ENCODE measurements at regions not wholly inside any gene's neighbourhood (a gene's known extent, or its start where the extent isn't known, plus 50 kb on each side); places are given as distances from the start of the nearest gene placed in this dataset.
"Not testable (repeated sequence)": the region's sequence is repeated elsewhere in the genome, so short reads cannot be mapped to it uniquely, and the experiment has no call there.

DNA sequence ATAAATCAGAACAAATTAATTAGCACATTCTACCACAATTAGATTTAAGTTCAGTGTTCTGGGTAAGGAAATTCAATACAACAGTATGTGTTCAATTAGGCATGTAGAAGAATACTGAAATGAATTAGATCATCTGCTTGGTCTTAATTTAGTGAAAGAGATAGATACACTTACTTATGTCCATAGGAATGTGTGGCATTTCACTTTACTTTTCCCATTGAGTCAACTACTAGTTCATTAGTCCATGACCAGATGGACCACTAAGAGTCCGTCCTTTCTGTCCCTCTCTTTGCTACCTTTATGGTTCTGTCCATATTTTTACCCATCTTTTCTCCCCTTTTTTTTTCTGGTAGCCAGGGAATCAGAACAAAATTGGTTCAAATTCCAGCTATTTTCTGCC lies 276.9 kb downstream of the OSTF1 start:
- H3K36me3 ChIP-seq (ENCODE audit: insufficient read depth, insufficient read length, low read length), result no peaks in the 10 kb centered on the region
- H3K9me3 ChIP-seq (ENCODE audit: insufficient read depth, low read length), result peaks cover 27% of the 10 kb centered on the region
- H3K27me3 ChIP-seq (ENCODE audit: insufficient read depth, insufficient read length), result no peaks in the 10 kb centered on the region
- no peak overlapping the region for H3K4me3 ChIP-seq (ENCODE audit: insufficient read length, low read depth)
- no peak for DNase-seq (ENCODE audit: low read depth, low spot score)
- no peak overlapping the region for H3K9ac ChIP-seq (ENCODE audit: insufficient read length, low read depth)
- H3K4me1 ChIP-seq (ENCODE audit: insufficient read depth, insufficient read length), result no peaks in the 10 kb centered on the region
- TF ChIP-seq ZNF274 (IDR thresholded peaks at IDR 0.05; ENCODE audit: low read depth, low read length), result no peak
- no peak for TF ChIP-seq YY1 (IDR thresholded peaks at IDR 0.05; ENCODE audit: insufficient read depth, insufficient read length)
- TF ChIP-seq SUZ12 (IDR thresholded peaks at IDR 0.05; ENCODE audit: extremely low read depth, insufficient read depth, insufficient read length), result no peak

DNA sequence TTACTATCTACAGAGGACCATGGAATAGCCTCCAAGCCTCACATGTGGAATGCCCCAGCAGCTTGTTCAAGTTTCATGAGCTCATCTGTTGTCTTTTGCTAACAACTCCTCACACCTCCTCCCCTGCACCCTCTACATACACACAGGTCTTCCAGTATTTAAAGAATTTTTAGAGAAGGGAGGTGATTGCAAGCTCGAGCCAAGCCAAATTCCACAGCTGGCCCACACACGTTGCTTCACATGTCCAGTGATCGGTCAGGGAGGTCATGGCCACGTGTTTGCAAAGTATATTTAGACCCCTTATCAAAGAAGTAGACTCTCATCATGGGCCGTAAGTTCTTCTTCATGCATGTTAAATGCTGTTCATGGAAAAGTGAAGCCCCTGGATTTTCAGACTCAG lies 281.7 kb downstream of the OSTF1 start:
- TF ChIP-seq ZNF274 (IDR thresholded peaks at IDR 0.05; ENCODE audit: low read depth, low read length) (no peak), SUZ12 (IDR thresholded peaks at IDR 0.05; ENCODE audit: extremely low read depth, insufficient read depth, insufficient read length) (no peak), YY1 (IDR thresholded peaks at IDR 0.05; ENCODE audit: insufficient read depth, insufficient read length) (no peak)
- no peak overlapping the region for H3K4me3 ChIP-seq (ENCODE audit: insufficient read length, low read depth)

GRCh38 chr9:75372499-75373268 lies 284.4 kb downstream of the OSTF1 start:
- TF ChIP-seq YY1 (IDR thresholded peaks at IDR 0.05; ENCODE audit: insufficient read depth, insufficient read length), result no peak
- TF ChIP-seq SUZ12 (IDR thresholded peaks at IDR 0.05; ENCODE audit: extremely low read depth, insufficient read depth, insufficient read length), result no peak
- TF ChIP-seq ZNF274 (IDR thresholded peaks at IDR 0.05; ENCODE audit: low read depth, low read length), result no peak
- Histone ChIP-seq H3K27me3 (ENCODE audit: insufficient read depth, insufficient read length) (no peaks in the 10 kb centered on the region), H3K4me3 (ENCODE audit: insufficient read length, low read depth) (no peak overlapping the region), H3K9ac (ENCODE audit: insufficient read length, low read depth) (no peak overlapping the region), H3K9me3 (ENCODE audit: insufficient read depth, low read length) (no peaks in the 10 kb centered on the region), H3K36me3 (ENCODE audit: insufficient read depth, insufficient read length, low read length) (no peaks in the 10 kb centered on the region), H3K4me1 (ENCODE audit: insufficient read depth, insufficient read length) (no peaks in the 10 kb centered on the region)
- no peak for DNase-seq (ENCODE audit: low read depth, low spot score)

More for the DNA sequence above, 281.7 kb downstream of the OSTF1 start:
- no peak overlapping the region for H3K9ac ChIP-seq (ENCODE audit: insufficient read length, low read depth)
- no peaks in the 10 kb centered on the region for H3K36me3 ChIP-seq (ENCODE audit: insufficient read depth, insufficient read length, low read length)
- no peak for DNase-seq (ENCODE audit: low read depth, low spot score)
- no peaks in the 10 kb centered on the region for H3K27me3 ChIP-seq (ENCODE audit: insufficient read depth, insufficient read length)
- no peaks in the 10 kb centered on the region for H3K4me1 ChIP-seq (ENCODE audit: insufficient read depth, insufficient read length)
- H3K9me3 ChIP-seq (ENCODE audit: insufficient read depth, low read length), result no peaks in the 10 kb centered on the region

GRCh38 chr9:75376680-75377254 lies 288.5 kb downstream of the OSTF1 start:
- Histone ChIP-seq H3K36me3 (ENCODE audit: insufficient read depth, insufficient read length, low read length) (no peaks in the 10 kb centered on the region), H3K27me3 (ENCODE audit: insufficient read depth, insufficient read length) (no peaks in the 10 kb centered on the region), H3K4me1 (ENCODE audit: insufficient read depth, insufficient read length) (no peaks in the 10 kb centered on the region), H3K9me3 (ENCODE audit: insufficient read depth, low read length) (no peaks in the 10 kb centered on the region), H3K4me3 (ENCODE audit: insufficient read length, low read depth) (no peak overlapping the region), H3K9ac (ENCODE audit: insufficient read length, low read depth) (no peak overlapping the region)
- no peak for DNase-seq (ENCODE audit: low read depth, low spot score)
- no peak for TF ChIP-seq ZNF274 (IDR thresholded peaks at IDR 0.05; ENCODE audit: low read depth, low read length)

DNA sequence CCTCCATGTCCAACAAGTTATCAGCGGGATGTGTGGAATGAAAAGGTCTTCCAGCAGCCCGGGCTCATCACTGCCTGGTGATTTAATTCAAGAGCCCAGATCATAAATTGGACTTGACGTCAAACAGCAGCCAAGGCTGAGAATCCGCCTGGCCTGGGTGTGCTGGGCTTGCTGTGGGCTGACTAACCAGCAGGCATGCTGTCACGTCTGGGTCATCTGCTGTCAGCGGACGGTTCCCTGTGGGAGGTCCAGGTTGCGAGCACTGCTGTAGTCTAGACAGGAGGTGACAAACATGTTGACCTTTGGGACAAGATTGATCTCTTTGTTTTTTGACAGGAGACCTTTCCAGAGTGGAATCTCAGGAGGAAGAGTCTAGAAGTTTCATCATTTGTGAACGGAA lies 289.7 kb downstream of the OSTF1 start:
- H3K4me1 ChIP-seq (ENCODE audit: insufficient read depth, insufficient read length), result no peaks in the 10 kb centered on the region
- no peaks in the 10 kb centered on the region for H3K27me3 ChIP-seq (ENCODE audit: insufficient read depth, insufficient read length)
- DNase-seq (ENCODE audit: low read depth, low spot score), result no peak
- no peak overlapping the region for H3K4me3 ChIP-seq (ENCODE audit: insufficient read length, low read depth)
- TF ChIP-seq ZNF274 (IDR thresholded peaks at IDR 0.05; ENCODE audit: low read depth, low read length), result no peak
- TF ChIP-seq YY1 (IDR thresholded peaks at IDR 0.05; ENCODE audit: insufficient read depth, insufficient read length), result no peak
- TF ChIP-seq SUZ12 (IDR thresholded peaks at IDR 0.05; ENCODE audit: extremely low read depth, insufficient read depth, insufficient read length), result no peak
- peaks cover 6% of the 10 kb centered on the region; the same call in 1 of the 2 replicates for H3K9me3 ChIP-seq (ENCODE audit: insufficient read depth, low read length)
- H3K36me3 ChIP-seq (ENCODE audit: insufficient read depth, insufficient read length, low read length), result no peaks in the 10 kb centered on the region
- no peak overlapping the region for H3K9ac ChIP-seq (ENCODE audit: insufficient read length, low read depth)

GRCh38 chr9:75378926-75379325 lies 290.6 kb downstream of the OSTF1 start:
- H3K9me3 ChIP-seq (ENCODE audit: insufficient read depth, low read length), result peaks cover 15% of the 10 kb centered on the region
- TF ChIP-seq ZNF274 (IDR thresholded peaks at IDR 0.05; ENCODE audit: low read depth, low read length) (no peak), SUZ12 (IDR thresholded peaks at IDR 0.05; ENCODE audit: extremely low read depth, insufficient read depth, insufficient read length) (no peak), YY1 (IDR thresholded peaks at IDR 0.05; ENCODE audit: insufficient read depth, insufficient read length) (no peak)
- no peak overlapping the region for H3K4me3 ChIP-seq (ENCODE audit: insufficient read length, low read depth)
- H3K27me3 ChIP-seq (ENCODE audit: insufficient read depth, insufficient read length), result no peaks in the 10 kb centered on the region
- no peak for DNase-seq (ENCODE audit: low read depth, low spot score)
- no peak overlapping the region for H3K9ac ChIP-seq (ENCODE audit: insufficient read length, low read depth)
- no peaks in the 10 kb centered on the region for H3K4me1 ChIP-seq (ENCODE audit: insufficient read depth, insufficient read length)
- no peaks in the 10 kb centered on the region for H3K36me3 ChIP-seq (ENCODE audit: insufficient read depth, insufficient read length, low read length)

- Histone ChIP-seq H3K4me1 (ENCODE audit: insufficient read depth, insufficient read length) (no peaks in the 10 kb centered on the region), H3K36me3 (ENCODE audit: insufficient read depth, insufficient read length, low read length) (no peaks in the 10 kb centered on the region), H3K27me3 (ENCODE audit: insufficient read depth, insufficient read length) (no peaks in the 10 kb centered on the region), H3K4me3 (ENCODE audit: insufficient read length, low read depth) (no peak overlapping the region), H3K9ac (ENCODE audit: insufficient read length, low read depth) (no peak overlapping the region), H3K9me3 (ENCODE audit: insufficient read depth, low read length) (peaks cover 42% of the 10 kb centered on the region)
- TF ChIP-seq SUZ12 (IDR thresholded peaks at IDR 0.05; ENCODE audit: extremely low read depth, insufficient read depth, insufficient read length) (no peak), ZNF274 (IDR thresholded peaks at IDR 0.05; ENCODE audit: low read depth, low read length) (no peak), YY1 (IDR thresholded peaks at IDR 0.05; ENCODE audit: insufficient read depth, insufficient read length) (no peak)
- no peak for DNase-seq (ENCODE audit: low read depth, low spot score)
Measured at GRCh38 chr9:75382126-75382525, 293.8 kb downstream of the OSTF1 start.

DNA sequence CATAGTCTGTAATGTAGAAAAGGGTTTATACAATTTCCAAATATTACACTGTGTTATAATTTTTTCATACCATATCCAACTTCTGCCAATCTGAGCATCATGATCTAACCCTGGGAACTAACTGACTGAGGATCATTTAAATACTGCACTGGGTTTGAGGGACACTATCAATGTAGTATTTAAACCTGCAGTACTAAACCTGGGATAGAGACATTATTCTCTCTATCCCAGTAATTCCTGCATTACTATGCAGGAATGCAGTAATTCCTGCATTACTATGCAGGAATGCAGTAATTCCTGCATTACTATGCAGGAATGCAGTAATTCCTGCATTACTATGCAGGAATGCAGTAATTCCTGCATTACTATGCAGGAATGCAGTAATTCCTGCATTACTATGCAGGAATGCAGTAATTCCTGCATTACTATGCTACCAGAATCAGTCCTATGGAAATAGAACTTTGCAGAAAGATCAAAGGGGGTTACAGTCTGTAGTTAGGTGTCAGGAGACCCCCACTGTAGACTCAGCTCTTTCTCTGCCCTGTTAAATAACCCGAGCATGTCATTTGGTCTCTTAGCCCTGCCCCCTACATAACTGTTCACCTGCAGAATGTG lies 295.2 kb downstream of the OSTF1 start:
- H3K4me1 ChIP-seq (ENCODE audit: insufficient read depth, insufficient read length); H3K36me3 ChIP-seq (ENCODE audit: insufficient read depth, insufficient read length, low read length); H3K4me3 ChIP-seq (ENCODE audit: insufficient read length, low read depth); DNase-seq (ENCODE audit: low read depth, low spot score); H3K27me3 ChIP-seq (ENCODE audit: insufficient read depth, insufficient read length); H3K9ac ChIP-seq (ENCODE audit: insufficient read length, low read depth): not testable (repeated sequence)
- peaks cover 42% of the 10 kb centered on the region for H3K9me3 ChIP-seq (ENCODE audit: insufficient read depth, low read length)

All from NT2/D1 (cell line).